ENCODE measurements at regions not wholly inside any gene's neighbourhood (a gene's known extent, or its start where the extent isn't known, plus 50 kb on each side); places are given as distances from the start of the nearest gene placed in this dataset.
"Not testable (repeated sequence)": the region's sequence is repeated elsewhere in the genome, so short reads cannot be mapped to it uniquely, and the experiment has no call there.

- DNase-seq (ENCODE audit: low spot score), result no peak
These were observed 131.9 kb upstream of the ID2 start for GRCh38 chr2:8549942-8550341.

DNA sequence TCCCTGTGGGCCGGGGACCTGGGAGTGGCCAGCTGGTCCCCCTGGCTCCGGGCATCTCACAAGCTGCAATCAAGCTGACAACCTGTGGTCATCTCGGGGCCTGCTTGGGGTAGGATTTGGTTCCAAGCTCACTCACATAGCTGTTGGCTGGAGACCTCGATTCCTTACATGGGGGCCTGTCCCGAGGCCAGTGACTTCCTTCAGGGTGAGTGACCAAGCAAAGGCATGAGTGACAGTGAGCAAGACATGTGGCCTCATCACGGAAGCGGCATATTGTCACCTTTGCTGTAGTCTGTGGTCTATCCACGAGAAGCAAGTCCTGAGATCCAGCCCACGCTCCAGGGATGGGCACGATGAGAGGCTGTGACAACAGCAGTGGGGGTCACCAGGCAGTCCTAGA, 131.4 kb upstream of the ID2 start:
- DNase-seq (ENCODE audit: low spot score), result no peak

GRCh38 chr2:8550937-8551621, 130.8 kb upstream of the ID2 start:
- no peak for DNase-seq (ENCODE audit: low spot score)

GRCh38 chr2:8551622-8552074, 130.2 kb upstream of the ID2 start:
- DNase-seq (ENCODE audit: low spot score), result no peak

DNA sequence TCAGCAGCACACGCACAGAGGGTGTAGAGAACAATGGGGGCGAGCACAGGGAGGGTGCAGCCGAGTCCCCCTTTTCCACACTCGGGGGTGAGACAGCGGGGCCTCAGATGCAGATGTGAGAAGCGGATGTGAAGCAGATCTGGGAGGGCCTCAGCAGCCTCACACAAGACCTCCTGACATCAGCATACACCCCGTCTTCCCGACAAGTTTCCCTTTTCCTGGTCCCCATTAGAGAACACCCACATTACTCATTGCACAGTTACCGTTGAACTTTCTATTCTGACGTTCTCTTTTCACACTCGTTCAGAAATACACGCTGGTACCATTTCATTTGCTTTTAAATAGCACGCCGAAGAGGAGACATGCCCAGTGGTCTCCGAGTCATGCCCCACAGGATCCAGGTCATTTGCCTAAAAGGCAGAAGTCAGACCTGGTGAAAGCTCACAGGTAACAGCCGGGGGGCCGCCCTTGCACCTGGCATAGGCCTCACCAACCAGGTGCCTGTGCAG, 129.5 kb upstream of the ID2 start:
- no peak for DNase-seq (ENCODE audit: low spot score)

- no peak for DNase-seq (ENCODE audit: low spot score)
These were observed 128.2 kb upstream of the ID2 start for GRCh38 chr2:8553643-8554042.

DNA sequence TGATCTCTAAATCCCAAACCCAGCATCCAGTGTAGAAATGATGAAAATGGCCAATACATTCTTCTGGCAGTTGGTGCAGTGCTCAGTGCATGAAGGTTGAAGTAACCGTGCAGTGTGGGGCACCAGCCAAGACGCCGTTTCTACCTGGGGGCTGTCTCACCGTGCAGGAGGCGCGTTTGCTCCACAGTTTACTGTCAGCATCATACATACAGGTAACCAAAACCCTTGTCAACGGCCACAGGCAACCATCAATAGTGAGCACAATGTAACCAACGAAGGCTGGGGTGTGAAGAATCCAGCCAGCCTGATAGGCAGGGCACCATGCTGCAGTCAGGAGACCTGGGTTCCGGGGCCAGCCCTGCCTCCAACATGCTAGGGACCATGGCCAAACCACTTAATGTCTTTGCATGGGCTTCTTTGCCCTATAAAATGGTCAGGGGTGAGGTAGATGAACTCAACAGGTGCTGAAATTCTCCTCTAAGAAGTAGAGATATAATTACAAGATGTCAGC, 127.5 kb upstream of the ID2 start:
- no peak for DNase-seq (ENCODE audit: low spot score)

- DNase-seq (ENCODE audit: low spot score), result no peak
These were observed 126.3 kb upstream of the ID2 start for GRCh38 chr2:8555543-8555942.

GRCh38 chr2:8558096-8558495, 123.8 kb upstream of the ID2 start:
- no peak for DNase-seq (ENCODE audit: low spot score)

DNA sequence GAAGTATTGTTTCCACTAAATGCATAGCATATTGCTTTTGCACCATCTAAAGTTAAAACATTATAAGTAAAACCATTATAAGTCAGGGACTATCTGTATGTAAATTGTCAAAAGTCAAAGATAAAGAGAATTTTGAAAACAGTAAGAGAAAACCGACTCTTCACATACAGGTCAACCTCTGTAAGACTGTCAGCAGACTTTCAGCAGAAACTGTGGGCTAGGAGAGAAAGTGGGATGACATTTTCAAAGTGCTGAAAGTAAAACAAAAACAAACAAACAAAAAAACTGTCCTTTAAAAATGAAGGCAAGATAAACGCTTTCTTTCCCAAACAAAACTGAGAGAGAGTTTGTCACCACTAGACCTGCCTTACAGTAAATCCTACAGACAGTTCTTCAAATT, 122.9 kb upstream of the ID2 start:
- DNase-seq (ENCODE audit: low spot score), result no peak

- DNase-seq (ENCODE audit: low spot score), result no peak
These were observed 122.1 kb upstream of the ID2 start for GRCh38 chr2:8559805-8560204.

GRCh38 chr2:8561692-8562091, 120.2 kb upstream of the ID2 start:
- DNase-seq (ENCODE audit: low spot score), result not testable (repeated sequence)

DNA sequence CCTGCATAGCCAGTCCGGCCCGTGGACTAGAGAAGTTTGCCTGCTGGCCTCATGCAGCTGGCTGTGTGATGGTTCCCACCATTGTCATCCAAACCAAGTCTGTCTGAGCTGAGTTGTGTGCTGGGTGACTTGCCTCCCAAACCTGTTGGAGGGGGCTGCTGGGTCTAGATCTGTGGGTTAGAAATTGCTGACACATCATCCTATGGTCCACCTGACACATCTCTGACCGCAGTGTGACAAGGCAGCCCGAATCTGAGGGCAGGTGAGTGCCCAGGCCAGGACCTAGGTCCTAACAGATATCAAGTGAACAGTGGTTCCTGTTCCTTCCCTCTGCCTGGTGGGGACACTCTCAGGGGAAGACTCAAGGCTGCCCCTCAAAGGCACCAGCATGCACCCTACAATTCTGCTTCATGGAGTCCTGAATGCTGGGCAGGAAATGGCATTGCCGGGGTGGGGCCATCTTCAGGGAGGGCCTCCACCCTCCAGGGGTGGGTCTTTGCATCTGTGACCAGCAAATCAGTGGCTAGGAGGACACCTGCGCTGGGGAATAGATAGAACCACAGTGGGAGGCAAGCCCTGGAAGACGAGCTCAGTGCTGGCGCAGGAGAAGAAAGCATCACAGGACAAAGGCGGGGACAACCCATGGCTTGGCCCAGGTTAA, 117.9 kb upstream of the ID2 start:
- DNase-seq (ENCODE audit: low spot score), result no peak

DNA sequence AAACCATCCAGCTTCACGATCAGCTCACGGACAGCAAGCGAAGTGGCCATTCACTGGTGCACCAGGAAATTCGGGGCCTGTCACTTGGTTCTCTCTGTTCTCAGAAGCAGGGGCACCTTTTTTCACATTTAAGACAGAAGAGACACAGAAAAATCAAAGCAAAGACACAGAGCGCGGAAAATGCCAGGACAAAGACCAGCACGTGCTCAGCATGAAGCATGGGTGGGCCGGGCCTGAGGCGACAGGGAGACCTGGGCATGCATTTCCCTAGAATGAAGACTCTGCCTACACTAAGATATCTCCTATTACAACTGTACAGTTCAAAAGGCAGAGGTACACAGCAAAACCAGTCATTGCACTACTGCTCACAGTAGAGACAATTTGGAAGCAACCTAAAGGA, 117.4 kb upstream of the ID2 start:
- DNase-seq (ENCODE audit: low spot score), result no peak

DNA sequence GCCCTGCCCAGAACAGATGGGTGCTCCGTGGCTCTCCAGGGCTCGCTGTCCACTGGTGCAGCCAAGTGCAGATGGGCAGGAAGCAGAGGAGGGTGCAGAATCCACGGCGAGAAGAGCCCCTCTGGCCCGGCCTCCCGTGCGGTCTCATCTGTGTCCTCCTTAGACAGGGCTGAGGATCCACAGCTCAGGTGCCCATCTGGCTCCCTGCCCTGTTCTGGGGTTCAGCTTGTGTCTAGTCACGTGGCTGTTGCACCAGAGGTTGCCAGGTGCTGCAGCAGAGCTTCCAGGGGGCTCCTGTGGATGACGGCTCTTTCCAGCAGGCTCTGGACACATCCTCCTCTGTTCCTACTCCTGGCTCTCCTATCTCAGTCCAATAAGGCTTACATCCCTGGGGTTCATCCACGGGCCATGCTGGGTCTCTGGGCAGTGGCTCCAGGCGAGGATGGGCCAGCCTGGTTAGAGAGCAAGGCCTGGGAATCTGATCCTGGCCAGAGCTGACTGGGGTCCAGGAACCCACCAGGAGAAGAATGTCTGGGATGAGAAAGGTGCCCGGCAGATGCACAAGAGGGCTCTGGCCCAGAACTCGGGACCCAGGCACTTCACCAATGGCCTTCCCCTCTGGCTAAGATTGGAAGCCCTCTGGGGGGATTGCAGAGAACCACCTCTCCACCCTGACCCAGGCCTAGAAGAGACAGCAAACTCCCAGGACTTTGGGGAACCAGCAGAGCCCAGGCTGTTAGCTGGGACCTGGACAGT, 116.3 kb upstream of the ID2 start:
- DNase-seq (ENCODE audit: low spot score), result no peak

GRCh38 chr2:8566155-8566670, 115.6 kb upstream of the ID2 start:
- DNase-seq (ENCODE audit: low spot score), result no peak

DNA sequence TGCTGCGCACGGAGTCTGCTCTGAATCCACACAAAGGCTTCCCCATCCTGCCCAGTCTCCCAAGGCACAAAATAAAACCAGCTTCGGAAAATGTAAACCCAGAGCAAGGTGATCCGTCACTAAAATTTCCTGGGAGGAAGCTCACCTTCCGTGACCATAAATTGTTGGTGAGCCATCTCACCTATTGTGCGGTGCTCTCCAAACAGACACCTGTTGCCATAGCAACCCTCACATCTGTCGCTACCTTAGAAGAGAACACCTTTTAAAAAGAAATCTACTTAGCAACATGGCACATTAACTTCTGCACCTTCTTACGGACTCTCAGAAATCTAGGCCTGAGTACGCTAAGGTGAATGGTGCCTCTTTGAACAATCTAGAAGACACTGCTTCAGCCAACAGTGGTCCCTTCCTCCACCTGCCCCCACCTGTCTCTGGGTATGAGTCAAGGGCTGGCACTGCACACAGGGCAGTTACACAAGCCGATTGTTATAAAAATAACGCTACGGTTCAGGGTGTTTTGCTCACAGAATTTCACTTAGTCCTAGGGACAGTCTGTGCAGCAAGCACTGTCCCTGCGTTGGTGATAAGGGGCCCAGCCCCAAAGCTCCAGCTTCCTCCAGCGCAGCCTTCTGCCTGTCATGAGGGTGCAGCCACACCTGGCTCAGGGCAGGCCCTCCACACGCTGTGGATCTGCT, 114.9 kb upstream of the ID2 start:
- no peak for DNase-seq (ENCODE audit: low spot score)

GRCh38 chr2:8567469-8568260, 114.2 kb upstream of the ID2 start:
- no peak for DNase-seq (ENCODE audit: low spot score)

DNA sequence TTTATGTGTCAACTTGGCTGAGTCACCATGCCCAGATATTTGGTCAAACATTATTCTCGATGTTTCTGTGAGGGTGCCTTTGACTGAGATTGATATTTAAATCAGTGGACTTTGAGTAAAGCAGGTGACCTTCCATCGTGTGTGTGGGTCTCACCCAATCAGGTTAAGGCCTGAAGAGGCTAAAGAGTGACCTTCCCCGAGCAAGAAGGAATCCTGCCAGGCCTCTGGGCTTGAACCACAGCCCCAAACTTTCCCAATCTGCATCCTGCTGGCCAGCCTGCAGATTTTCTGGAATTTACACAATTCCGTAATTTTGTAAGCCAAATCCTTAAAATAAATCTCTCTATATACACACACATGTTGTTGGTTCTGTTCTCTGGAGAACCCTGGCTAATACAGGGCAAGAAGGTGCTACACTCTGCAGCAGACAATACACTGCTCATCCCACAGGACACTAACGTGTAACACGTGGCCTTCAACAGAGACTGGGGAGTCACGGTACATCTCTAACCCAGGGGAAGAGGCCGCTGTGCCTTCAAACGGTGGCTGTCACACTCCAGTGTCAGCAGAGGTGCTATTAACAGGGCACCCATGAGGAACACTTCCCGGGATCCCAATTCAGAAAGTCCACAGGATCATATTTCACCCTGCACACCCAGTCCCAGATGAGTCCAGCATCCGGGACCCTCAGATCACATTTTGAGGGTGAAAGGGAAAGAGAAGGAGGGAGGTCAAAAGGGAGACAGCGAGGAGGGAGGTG, 113.1 kb upstream of the ID2 start:
- no peak for DNase-seq (ENCODE audit: low spot score)

DNA sequence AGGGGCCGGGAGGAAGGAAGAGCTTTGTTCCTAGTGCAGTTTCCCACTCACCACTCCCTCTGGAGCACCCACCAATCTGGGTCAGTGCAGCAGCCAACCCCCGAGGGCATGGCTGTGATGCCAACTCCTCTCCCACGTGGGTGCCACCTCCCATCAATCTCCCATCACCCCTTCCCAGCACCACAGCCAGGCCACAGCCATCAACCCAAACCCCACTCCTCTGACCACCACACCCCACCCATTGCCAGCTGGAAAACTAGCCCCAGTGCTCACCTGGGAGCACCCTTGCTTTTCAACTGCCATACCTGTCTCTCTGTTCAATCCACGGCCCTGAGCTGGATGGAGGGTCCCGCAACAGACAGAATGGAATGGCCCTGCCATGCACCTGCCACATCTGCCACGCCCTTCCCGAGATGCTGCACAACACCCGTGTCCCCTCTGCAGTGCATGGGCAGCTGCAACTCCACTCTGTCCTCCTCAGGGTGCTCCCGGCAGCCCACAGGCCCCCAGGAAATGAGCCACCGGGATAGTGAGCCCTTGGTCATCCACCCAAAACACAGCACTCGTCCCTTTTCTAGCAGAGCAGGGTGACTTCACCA, 112.4 kb upstream of the ID2 start:
- DNase-seq (ENCODE audit: low spot score), result no peak

Data from D341Med (cell line).